ENCODE measurements at regions not wholly inside any gene's neighbourhood (a gene's known extent, or its start where the extent isn't known, plus 50 kb on each side); places are given as distances from the start of the nearest gene placed in this dataset.
A peak's percentile ranks its signal among the peaks of the same experiment; 100 is the strongest.
"Not testable (repeated sequence)": the region's sequence is repeated elsewhere in the genome, so short reads cannot be mapped to it uniquely, and the experiment has no call there.

GRCh38 chr1:196366-196765 lies 255.1 kb downstream of the OR4F29 start:
- not testable (repeated sequence) for DNase-seq (ENCODE audit: low read depth in 3 of 3)

GRCh38 chr1:191296-192049 lies 260.0 kb downstream of the OR4F29 start:
- DNase-seq (ENCODE audit: low read depth in 3 of 3) = not testable (repeated sequence)

DNA sequence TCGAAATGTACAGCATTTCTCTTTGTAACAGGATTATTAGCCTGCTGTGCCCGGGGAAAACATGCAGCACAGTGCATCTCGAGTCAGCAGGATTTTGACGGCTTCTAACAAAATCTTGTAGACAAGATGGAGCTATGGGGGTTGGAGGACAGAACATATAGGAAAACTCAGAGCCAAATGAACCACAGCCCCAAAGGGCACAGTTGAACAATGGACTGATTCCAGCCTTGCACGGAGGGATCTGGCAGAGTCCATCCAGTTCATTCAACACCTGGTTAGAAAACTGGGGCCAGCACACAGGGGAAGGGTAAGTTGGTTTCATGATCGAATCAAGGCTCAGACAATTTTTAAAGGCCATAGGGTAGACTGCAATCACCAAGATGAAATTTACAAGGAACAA lies 260.8 kb downstream of the OR4F29 start:
- not testable (repeated sequence) for DNase-seq (ENCODE audit: low read depth in 3 of 3)

- DNase-seq (ENCODE audit: low read depth in 3 of 3) = not testable (repeated sequence)
These were observed 261.6 kb downstream of the OR4F29 start for GRCh38 chr1:189915-190314.

GRCh38 chr1:189270-189669 lies 262.2 kb downstream of the OR4F29 start:
- not testable (repeated sequence) for DNase-seq (ENCODE audit: low read depth in 3 of 3)

DNA sequence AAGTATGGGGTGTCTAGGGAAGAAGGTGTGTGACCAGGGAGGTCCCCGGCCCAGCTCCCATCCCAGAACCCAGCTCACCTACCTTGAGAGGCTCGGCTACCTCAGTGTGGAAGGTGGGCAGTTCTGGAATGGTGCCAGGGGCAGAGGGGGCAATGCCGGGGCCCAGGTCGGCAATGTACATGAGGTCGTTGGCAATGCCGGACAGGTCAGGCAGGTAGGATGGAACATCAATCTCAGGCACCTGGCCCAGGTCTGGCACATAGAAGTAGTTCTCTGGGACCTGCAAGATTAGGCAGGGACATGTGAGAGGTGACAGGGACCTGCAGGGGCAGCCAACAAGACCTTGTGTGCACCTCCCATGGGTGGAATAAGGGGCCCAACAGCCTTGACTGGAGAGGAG lies 264.2 kb downstream of the OR4F29 start:
- DNase-seq (ENCODE audit: low read depth in 3 of 3) = not testable (repeated sequence)

DNA sequence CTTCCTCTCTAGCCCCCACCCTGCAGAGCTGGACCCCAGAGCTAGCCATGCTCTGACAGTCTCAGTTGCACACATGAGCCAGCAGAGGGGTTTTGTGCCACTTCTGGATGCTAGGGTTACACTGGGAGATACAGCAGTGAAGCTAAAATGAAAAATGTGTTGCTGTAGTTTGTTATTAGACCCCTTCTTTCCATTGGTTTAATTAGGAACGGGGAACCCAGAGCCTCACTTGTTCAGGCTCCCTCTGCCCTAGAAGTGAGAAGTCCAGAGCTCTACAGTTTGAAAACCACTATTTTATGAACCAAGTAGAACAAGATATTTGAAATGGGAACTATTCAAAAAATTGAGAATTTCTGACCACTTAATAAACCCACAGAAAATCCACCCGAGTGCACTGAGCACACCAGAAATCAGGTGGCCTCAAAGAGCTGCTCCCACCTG lies 264.8 kb downstream of the OR4F29 start:
- not testable (repeated sequence) for DNase-seq (ENCODE audit: low read depth in 3 of 3)

DNA sequence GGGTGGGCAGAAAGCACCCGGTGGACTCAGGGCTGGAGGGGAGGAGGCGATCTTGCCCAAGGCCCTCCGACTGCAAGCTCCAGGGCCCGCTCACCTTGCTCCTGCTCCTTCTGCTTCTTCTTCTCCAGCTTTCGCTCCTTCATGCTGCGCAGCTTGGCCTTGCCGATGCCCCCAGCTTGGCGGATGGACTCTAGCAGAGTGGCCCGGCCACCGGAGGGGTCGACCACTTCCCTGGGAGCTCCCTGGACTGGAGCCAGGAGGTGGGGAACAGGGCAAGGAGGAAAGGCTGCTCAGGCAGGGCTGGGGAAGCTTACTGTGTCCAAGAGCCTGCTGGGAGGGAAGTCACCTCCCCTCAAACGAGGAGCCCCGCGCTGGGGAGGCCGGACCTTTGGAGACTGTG lies 265.3 kb downstream of the OR4F29 start:
- DNase-seq (ENCODE audit: low read depth in 3 of 3) = not testable (repeated sequence)

GRCh38 chr1:185526-185925 lies 266.0 kb downstream of the OR4F29 start:
- not testable (repeated sequence) for DNase-seq (ENCODE audit: low read depth in 3 of 3)

DNA sequence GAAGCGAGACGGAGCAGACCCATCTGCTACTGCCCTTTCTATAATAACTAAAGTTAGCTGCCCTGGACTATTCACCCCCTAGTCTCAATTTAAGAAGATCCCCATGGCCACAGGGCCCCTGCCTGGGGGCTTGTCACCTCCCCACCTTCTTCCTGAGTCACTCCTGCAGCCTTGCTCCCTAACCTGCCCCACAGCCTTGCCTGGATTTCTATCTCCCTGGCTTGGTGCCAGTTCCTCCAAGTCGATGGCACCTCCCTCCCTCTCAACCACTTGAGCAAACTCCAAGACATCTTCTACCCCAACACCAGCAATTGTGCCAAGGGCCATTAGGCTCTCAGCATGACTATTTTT lies 267.2 kb downstream of the OR4F29 start:
- DNase-seq (ENCODE audit: low read depth in 3 of 3) = not testable (repeated sequence)

- DNase-seq (ENCODE audit: low read depth in 3 of 3) = not testable (repeated sequence)
These were observed 267.7 kb downstream of the OR4F29 start for GRCh38 chr1:183620-184335.

- DNase-seq (ENCODE audit: low read depth in 3 of 3) = not testable (repeated sequence)
These were observed 268.4 kb downstream of the OR4F29 start for GRCh38 chr1:183081-183480.

DNA sequence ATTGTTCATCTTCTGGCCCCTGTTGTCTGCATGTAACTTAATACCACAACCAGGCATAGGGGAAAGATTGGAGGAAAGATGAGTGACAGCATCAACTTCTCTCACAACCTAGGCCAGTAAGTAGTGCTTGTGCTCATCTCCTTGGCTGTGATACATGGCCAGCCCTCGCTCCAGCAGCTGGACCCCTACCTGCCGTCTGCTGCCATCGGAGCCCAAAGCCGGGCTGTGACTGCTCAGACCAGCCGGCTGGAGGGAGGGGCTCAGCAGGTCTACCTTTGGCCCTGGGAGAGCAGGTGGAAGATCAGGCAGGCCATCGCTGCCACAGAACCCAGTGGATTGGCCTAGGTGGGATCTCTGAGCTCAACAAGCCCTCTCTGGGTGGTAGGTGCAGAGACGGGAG lies 268.8 kb downstream of the OR4F29 start:
- DNase-seq (ENCODE audit: low read depth in 3 of 3) = not testable (repeated sequence)

DNA sequence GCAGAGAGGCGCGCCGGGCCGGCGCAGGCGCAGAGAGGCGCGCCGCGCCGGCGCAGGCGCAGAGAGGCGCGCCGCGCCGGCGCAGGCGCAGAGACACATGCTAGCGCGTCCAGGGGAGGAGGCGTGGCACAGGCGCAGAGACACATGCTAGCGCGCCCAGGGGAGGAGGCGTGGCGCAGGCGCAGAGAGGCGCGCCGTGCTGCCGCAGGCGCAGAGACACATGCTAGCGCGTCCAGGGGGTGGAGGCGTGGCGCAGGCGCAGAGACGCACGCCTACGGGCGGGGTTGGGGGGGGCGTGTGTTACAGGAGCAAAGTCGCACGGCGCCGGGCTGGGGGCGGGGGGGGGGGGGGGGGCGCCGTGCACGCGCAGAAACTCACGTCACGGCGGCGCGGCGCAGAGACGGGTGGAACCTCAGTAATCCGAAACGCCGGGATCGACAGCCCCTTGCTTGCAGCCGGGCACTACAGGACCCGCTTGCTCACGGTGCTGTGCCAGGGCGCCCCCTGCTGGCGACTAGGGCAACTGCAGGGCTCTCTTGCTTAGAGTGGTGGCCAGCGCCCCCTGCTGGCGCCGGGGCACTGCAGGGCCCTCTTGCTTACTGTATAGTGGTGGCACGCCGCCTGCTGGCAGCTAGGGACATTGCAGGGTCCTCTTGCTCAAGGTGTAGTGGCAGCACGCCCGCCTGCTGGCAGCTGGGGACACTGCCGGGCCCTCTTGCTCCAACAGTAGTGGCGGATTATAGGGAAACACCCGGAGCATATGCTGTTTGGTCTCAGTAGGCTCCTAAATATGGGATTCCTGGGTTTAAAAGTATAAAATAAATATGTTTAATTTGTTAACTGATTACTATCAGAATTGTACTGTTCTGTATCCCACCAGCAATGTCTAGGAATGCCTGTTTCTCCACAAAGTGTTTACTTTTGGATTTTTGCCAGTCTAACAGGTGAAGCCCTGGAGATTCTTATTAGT lies 269.9 kb downstream of the OR4F29 start:
- peak; percentile 23 to 38 (median 24) for DNase-seq (ENCODE audit: low read depth in 3 of 3)

DNA sequence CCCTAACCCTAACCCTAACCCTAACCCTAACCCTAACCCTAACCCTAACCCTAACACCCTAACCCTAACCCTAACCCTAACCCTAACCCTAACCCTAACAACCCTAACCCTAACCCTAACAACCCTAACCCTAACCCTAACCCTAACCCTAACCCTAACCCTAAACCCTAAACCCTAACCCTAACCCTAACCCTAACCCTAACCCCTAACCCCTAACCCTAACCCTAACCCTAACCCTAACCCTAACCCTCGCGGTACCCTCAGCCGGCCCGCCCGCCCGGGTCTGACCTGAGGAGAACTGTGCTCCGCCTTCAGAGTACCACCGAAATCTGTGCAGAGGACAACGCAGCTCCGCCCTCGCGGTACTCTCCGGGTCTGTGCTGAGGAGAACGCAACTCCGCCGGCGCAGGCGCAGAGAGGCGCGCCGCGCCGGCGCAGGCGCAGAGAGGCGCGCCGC lies 270.7 kb downstream of the OR4F29 start:
- DNase-seq (ENCODE audit: low read depth in 3 of 3) = not testable (repeated sequence)

GRCh38 chr1:138842-139241 lies 312.6 kb downstream of the OR4F29 start:
- DNase-seq (ENCODE audit: low read depth in 3 of 3) = not testable (repeated sequence)

GRCh38 chr1:137664-138063 lies 313.8 kb downstream of the OR4F29 start:
- not testable (repeated sequence) for DNase-seq (ENCODE audit: low read depth in 3 of 3)

DNA sequence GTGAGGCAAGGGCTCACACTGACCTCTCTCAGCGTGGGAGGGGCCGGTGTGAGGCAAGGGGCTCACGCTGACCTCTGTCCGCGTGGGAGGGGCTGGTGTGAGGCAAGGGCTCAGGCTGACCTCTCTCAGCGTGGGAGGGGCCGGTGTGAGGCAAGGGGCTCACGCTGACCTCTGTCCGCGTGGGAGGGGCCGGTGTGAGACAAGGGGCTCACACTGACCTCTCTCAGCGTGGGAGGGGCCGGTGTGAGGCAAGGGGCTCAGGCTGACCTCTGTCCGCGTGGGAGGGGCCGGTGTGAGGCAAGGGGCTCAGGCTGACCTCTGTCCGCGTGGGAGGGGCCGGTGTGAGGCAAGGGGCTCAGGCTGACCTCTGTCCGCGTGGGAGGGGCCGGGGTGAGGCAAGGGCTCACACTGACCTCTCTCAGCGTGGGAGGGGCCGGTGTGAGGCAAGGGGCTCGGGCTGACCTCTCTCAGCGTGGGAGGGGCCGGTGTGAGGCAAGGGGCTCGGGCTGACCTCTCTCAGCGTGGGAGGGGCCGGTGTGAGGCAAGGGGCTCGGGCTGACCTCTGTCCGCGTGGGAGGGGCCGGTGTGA lies 315.0 kb downstream of the OR4F29 start:
- DNase-seq (ENCODE audit: low read depth in 3 of 3) = not testable (repeated sequence)

DNA sequence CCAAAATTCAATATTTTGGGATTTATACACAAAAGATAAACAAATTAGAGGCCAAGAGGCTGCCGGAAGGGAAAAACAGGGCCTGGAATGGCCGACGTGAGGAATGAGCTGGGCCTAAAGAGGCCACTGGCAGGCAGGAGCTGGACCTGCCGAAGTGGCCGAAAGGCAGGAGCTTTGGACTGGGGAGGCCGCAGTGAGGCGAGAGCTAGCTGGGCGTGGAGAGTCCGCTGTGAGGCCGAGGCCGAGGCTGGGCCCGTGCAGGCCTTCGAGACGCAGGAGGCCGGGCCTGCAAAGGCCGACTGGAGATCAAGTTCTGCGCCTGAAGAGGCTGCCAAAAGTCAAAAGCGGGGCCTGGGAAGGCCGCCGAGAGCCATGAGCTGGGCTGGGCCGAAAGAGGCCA lies 316.5 kb downstream of the OR4F29 start:
- not testable (repeated sequence) for DNase-seq (ENCODE audit: low read depth in 3 of 3)

- not testable (repeated sequence) for DNase-seq (ENCODE audit: low read depth in 3 of 3)
These were observed 333.0 kb downstream of the OR4F29 start for GRCh38 chr1:118440-118839.

- DNase-seq (ENCODE audit: low read depth in 3 of 3) = not testable (repeated sequence)
These were observed 335.9 kb downstream of the OR4F29 start for GRCh38 chr1:115534-115933.
